SIG-M5 treated with dmso at 0.1 percent for 504 hours (cell line): ENCODE measurements at regions not wholly inside any gene's neighbourhood (a gene's known extent, or its start where the extent isn't known, plus 50 kb on each side); places are given as distances from the start of the nearest gene placed in this dataset.
A peak's percentile ranks its signal among the peaks of the same experiment; 100 is the strongest.

Source experiments
- DNase-seq: peaks from one replicate; lab custom pipeline; 2025; ENCODE audit not compliant: unreplicated experiment; lab: John Stamatoyannopoulos, UW

DNA sequence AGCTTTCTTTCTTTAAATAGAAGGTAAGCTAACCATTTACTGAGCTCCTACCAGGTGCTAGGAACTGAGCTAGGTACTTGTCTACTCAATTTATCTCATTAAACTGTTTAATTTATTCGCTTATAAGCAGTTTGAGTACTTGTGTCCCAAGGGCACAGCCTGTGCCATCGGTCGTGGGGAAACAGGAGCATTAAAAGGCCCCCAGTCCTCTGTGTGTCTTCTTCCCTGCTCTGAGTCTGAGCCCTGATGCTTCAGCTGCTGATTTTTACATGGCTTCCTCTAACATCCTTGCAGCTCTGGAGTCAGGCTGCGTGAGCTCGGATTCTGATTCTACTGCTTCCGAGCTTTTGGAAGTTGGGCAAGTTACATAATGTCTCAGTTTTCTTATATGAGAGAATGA, 239.5 kb downstream of the EDEM1 start:
- no peak for DNase-seq

DNA sequence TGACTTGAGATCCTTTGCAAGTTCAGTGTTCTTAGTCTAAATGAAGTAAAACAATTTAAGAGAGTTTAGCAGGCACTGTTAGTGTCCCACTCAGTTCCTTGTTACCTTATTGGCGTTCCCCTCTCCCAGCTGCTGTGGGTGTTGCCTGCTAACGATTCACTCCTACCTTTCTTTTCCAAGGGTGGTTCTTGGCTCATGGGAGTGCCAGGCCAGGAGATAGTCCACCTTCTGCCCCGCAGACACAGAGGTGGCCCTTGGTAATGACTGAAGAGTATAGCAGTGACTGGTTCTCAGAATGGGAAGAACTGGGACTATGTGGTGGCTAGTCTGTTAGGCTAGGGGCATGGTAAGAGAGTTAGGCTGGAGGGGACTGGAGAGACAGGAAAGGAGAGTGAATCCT, 240.4 kb downstream of the EDEM1 start:
- no peak for DNase-seq

DNA sequence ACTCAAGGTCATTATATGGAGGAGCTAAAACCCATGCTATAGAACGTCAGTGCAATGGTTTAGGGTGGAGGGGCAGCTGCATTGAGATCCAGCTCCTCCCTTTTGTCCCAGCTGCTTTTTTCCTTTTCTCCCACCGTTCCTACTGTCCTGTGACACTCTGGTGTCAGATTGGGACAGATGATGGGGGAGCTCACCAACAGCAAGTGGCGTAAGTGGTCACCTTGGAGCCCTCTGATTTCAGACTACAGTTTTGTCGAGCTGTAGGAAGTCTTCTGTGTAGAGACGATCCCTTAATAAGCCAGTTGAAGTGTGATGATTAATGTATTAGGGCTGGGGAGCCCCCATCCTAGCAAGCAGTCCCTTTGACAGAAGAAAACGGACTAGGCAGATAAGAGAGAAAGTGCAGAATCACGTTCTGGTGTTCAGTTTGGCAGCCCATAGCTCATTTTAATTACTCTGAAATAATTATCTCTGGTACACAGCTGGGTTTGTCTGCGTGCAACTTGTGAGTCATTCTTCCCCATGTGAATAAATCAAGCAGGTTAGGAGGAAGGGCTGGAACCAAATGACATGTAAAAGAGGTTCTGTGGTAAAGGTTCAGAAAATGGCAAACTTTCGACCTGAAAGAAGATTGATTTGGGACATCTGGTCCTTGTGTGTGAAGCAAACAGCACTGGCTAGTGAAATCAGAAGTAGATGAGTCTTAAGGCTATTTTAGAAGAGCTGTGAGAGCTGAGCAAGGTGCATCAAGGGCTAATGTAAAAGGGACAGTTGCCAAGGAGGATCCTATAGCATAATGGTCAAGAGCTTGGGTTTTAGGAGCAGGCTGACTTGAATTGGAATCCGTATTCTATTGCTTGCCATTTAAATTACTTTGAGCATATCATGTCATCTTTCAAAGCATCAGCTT, 241.4 kb downstream of the EDEM1 start:
- peak; percentile 13 for DNase-seq

DNA sequence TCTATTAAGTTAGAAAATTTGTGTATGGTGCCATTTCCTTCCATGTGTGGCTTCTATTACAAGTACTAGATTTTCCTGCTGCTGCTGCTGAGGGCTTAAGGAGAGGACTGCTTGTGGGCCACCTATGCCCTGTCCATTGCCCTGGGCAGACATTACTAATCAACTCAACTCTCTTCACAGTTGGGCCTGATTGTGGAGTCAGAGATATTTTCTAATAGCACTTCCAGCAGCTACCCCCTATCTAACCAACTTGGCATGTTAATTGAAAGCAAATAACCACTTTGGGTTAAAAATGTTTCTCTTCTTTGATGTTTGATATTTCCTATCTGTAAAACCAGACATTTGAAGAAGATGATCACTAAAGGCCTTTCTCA, 242.0 kb downstream of the EDEM1 start:
- no peak for DNase-seq

DNA sequence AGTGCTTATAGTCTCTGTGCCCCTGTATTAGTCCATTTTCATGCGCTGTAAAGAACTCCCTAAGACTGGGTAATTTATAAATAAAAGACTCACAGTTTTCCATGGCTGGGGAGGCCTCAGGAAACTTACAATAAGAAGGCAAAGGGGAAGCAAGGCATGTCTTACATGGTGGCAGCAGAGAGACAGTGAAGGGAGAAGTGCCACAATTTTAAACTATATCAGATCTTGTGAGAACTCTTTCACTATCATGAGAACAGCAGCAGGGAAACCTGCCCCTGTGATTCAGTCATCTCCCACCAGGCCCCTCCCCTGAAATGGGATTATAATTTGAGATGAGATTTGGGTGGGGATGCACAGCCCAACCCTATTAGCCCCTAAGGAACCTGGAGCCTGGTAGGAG, 243.2 kb downstream of the EDEM1 start:
- DNase-seq = no peak

DNA sequence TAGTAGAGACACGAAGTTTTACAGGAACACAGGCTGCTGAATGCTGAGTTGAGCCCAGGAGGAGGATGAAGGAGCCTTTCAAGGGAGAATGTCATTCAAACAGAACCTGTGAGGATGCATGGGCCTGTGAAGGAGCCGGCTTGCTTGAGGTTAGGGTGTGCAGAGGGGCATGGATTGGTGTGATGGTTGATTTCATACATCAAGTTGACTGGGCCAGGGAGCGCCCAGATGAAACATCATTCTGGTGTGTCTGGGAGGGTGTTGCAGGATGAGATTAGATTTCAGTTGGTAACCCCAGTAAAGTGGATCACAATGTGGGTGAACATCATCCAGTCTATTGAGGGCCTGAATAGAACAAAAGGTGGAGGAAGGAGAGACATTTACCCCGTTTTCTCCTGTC, 243.6 kb downstream of the EDEM1 start:
- no peak for DNase-seq

DNA sequence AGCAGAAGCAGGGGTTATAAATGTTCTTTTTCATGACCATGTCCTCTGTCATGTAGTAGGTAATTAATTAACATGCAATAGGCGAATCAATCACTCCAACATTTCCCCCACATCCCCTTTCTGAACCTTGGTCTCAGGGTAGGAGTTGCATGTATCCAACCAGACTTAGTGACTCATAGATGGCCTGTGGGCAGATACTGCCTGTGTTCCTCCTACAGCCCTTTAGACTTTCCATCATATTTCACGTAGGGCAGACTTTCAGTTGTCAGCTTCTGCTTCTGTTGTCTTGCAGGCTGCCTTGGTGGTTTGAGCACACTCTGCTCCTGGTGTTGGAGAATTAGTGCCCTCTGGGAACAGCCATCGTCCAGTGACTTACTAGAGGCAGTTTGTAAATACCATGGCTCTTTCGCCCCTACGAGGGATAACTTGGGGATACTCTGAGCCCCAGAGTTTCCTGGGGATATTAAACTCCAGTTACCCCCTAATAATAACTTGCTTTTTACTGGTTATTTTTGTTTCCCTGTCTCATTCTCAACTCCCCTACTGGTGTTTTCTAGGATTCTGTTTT, 244.4 kb downstream of the EDEM1 start:
- DNase-seq = peak; percentile 88

DNA sequence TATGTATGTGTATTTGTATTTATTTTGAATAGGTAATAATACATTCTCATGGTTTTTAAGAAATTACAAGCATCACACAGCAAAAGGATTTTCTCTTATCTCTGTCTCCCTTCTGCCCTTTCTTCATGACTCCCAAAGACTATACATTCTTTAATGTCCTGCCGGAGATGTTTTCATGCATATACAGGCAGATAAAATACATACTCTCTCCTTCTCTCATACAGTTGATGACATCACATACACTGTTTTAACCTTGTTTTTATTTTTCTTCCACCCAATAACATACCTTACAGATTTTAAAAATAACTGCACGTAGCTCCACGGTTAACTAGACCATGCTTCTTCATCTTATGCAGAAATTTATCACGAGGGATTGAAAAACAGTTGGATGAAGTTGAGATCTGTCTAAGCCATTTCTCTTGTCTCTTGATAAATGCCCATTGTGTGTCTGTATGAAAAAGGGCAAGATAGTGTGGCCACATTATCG, 249.8 kb downstream of the EDEM1 start:
- no peak for DNase-seq

DNA sequence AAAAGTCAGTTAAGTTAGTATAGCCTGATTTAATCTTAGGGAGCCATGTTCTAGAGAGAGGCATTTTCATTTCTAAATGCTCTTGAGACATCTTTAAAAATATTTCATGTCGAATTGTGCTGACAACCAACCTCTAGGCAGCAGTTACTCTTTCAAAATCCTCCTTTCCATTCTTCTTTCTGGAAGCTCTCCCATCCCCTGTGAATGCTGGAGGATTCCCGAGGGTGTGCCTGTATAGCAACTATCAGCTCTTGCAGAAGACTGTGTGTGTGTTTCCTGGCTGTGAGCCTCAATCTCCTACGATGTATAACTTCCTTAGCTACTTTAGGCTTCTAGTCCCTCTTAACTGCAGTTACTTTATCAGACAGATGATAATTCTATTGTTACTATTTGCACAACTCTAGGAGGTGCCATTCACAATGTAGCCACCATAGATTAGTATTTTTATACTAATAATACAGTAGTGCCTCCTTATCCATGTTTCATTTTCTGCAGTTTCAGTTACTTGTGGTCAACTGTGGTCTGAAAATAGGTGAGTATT, 250.3 kb downstream of the EDEM1 start:
- no peak for DNase-seq

DNA sequence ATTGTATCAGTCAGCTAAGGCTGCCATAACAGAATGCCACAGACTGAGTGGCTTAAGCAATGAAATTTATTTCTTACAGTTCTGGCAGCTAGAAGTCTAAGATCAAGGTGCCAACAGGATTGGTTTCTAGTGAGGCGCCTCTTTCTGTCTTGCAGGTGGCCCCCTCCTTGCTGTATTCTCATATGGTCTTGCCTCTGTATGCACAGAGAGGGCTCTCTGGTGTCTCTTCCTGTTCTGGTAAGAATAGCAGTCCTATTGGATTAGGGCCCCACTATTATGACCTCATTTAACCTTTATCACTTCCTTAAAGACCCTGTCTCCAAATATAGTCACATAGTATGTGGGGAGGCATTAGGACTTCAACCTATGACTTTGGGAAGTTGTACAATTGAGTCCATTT, 253.9 kb downstream of the EDEM1 start:
- peak; percentile 10 for DNase-seq

DNA sequence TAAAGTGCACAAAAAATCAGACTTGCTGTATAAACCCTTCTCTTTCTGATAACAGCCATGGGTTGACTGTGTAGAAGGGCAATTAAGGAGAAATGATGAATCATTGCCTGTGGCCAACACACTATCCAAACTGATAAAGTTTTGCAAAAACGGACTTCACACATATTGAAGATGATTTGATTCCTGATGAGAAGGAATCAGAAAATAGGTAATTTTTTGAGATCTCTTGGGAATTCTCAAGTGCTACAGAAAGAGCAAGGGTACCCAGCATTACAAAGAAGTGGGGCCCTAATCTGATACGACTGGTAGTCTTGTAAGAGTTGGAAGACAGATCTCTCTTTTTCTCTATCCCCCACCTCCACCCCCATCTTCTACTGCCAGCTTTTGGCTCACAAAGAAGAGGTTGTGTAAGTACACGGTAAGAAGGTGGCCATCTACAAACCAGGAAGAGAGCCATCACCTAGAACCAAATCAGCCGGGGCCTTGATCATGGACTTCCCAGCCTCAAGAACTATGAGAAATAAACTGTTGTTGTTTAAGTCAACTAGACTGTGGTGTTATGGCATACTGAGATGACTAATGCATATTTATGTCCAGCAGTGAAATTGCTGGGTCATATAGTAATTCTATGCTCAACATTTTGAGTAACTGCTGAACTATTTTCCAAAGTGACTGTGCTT, 254.7 kb downstream of the EDEM1 start:
- no peak for DNase-seq

DNA sequence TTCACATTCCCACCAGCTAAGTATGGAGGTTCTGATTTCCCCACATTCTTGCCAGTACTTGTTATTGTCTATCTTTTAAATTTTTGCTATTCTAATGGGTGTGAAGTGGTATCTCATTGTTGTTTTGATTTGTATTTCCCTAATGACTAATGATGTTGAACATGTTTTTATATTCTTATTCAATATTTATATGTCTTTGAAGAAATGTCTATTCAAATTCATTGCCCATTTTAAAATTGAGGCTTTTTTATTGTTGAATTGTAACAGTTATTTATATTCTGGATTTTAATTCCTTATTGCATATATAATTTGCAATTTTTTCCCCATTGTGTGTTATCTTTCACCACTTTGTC, 255.3 kb downstream of the EDEM1 start:
- DNase-seq = no peak

DNA sequence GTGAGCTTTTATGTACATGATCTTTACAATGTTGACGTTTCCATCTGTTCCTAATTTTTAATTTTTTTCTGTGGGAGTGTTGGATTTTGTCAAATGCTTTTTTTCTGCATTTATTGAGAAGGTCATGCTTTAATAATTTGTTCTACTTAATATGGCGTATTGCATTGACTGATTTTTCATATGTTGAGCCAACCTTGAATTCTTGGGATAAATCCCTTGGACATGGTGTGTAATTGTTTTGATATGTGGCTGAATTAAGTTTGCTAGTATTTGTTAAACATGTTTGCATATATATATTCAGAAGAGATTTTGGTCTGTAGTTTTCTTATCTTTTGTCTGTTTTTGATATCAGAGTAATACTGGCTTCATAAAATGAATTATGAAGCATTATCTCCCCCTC, 256.7 kb downstream of the EDEM1 start:
- no peak for DNase-seq

DNA sequence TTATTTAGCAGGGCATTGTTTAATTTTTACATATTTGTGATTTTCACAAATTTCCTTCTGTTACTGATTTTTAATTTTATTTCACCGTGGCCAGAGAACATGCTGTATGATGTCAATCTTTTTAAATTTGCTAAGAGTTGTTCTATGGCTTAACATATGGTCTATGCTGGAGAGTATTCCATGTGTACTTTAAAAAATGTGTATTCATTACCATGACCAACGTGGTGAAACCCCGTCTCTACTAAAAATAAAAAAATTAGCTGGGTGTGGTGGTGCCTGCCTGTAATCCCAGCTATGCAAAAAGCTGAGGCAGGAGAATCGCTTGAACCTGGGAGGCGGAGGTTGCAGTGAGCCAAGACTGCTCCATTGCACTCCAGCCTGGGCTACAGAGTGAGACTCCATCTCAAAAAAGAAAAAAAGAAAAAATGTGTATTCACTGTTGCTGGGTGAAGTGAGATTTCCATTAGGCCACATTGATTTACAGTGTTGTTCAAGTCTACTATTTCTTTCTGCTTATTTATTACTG, 258.2 kb downstream of the EDEM1 start:
- no peak for DNase-seq

DNA sequence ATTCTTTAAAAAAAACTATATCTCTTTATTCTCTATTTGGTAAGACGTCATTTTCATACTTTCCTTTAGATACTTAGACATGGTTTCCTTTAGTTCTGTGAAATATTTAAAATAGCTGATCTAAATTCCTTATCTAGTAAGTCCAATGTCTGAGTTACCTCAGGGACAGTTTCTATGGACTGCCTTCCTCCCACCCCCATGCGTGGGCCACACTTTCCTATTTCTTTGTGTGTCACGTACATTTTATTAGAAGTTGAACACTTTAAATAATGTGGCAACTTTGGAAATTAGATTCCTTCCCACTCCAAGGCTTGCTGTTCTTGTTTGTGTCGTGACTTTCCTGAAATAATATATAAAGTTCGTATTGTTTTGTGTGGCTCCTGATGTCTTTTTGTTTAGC, 260.7 kb downstream of the EDEM1 start:
- DNase-seq = no peak

DNA sequence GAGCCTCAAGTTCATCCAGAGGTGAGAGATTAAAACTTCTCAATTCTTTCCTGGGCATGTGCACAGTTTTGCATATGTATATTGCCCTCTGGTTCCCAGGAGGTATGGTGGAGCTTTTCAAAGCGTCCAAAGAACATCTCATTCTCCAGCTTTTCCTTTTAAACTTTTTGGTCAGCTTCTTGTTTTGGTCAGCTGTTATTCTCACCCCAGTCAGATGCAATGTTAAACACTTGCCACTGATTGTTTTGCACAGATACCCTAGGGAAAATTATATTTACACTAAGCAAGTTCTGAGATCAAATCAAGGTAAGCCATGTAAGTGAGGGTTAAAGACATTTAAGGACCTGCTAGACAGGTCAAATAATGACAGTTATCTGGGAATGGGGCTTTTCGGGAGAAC, 261.3 kb downstream of the EDEM1 start:
- DNase-seq = no peak

DNA sequence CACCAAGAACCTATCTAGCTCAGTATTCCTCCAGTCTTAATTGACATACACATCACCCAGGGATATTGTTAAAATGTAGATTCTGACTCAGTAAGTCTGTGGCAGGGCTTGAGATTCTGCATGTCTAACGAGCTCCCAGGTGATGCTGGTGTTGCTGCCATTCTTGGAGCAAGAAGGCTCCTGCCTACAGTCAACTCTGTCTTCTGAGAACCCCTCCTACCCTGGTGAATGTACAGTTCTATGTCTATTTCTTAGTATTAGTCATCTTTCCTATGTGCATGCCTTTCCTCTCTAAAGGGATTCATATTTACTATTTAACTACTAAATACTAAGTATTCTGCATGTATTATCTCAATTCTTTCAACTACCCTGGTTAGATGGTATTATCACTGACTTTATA, 268.7 kb downstream of the EDEM1 start:
- DNase-seq = no peak

DNA sequence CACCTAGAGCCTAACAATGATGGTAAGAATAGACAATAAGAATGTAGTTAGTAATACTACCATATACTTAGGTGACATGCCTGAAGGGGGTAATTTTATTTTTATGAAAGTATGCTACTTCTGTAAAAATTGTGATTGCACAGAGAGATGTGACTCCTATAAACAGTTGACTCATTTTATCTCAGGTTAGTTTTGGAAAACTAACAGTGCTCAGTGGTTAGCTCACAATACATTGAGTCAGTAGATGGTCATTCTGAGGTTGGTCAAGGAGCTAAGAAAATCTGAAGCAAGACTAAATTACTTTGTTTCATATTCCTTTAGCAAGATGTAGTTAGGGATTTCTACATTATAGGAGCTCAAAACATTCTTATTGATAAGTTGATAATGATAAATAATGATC, 271.0 kb downstream of the EDEM1 start:
- no peak for DNase-seq

DNA sequence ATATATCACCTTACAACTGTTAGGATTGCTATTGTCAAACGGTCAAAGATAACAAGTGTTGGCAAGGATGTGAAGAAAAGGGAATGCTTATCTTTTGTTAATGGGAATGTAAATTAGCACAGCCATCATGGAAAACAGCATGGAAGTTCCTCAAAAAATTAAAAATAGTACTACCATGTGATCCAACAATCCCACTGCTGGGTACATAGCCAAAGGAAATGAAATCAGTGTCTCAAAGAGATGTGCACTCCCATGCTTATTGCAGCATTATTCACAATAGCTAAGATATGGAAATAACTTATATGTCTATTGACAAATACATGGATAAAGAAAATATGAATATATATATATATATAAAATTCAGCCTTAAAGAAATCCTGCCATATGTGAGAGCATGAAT, 274.6 kb downstream of the EDEM1 start:
- DNase-seq = no peak

DNA sequence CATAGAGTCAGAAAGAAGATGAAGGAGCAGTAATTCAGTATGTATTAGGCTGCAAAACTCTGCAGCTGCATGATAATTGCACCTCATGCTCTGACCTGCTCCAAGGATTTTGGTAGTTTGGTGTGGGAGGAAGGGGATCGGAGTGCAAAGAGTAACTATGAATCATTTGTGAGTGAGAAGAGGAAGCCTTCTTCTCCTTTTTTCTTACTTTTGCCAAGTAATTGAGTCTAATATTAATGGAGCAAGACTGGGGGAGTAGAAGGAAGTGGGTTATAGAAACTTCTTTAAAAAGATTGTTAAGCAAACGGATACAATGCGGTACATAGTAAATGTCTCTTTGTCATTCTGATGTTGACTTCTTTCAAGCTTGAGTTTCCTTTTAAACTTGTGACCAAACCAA, 276.5 kb downstream of the EDEM1 start:
- peak; percentile 97 for DNase-seq

DNA sequence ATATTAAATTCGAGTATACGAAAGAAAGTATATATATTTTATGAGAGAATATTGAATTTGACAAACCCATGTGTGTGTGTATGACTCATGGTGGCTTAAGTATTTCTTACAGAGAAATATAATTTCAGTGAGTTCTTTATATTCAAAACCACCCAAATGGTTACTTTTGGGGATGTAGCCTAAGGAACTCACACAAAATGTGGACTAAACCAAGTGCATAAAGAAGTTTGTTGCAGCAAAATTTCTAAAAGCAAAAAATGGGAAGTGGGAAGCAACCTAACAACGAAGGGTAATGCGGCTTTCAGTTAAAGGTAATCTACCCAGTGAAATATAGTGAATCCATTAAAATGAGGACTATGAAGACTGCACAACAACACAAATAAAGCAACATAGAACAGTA, 277.1 kb downstream of the EDEM1 start:
- peak; percentile 59 for DNase-seq

DNA sequence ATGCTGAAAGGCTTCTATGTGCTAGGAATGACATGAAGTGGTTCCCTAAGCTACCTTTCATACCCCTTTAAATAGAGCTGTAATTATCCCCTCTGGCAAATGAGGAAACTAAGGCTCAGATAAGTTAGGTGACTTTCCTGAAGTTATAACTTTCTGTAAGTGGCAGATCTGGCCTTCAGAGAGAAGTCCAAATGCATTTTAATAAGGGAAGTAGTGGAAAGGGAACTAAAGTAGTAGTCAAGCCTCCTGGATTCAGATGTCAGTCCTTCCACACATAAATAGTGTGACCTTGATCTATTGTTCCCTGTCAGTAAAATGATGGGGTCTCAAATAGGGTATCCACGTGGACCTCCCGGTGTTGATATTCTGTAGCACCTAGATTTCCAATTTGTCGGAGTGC, 277.7 kb downstream of the EDEM1 start:
- DNase-seq = peak; percentile 70
